HCT116 (cell line): ENCODE measurements at regions not wholly inside any gene's neighbourhood (a gene's known extent, or its start where the extent isn't known, plus 50 kb on each side); places are given as distances from the start of the nearest gene placed in this dataset.

Experiments used
- ATAC-seq: fragments of 200-7000 bp; cut with Tn5 transposase; 2 replicates; pipeline ENCODE4 v1.9.1; 2020; ENCODE audit warnings: mild to moderate bottlenecking, moderate library complexity
- BruUV-seq: library from RNA; stranded (reverse); fragments of 400-500 nt; replicated peaks from 2 replicates; lab custom pipeline; 2021; lab: Mats Ljungman, UMichigan
- CTCF ChIA-PET: fragments of 300-600 bp; sonication (Branson Sonifier 250); formaldehyde crosslinking; loops from one replicate; lab custom pipeline; 2021; ENCODE audit warnings: antibody characterized with exemption; lab: Charles Lee
- POLR2A ChIA-PET: fragments of 300-600, 350-600 bp; sonication (Branson Sonifier 250); formaldehyde crosslinking; loops from one replicate; lab custom pipeline; 2021; ENCODE audit warnings: antibody characterized with exemption; lab: Charles Lee
- RAD21 ChIA-PET, 2 experiments: fragments of 300-600 bp; sonication (Branson Sonifier 250); formaldehyde crosslinking; loops; one replicate each; lab custom pipeline; 2023; ENCODE audit warnings: low total read pairs in 2 of 2; ENCODE audit not compliant: uncharacterized antibody in 2 of 2, unreplicated experiment in 2 of 2, low non-redundant PET in 1 of 2; lab: Charles Lee
- DNase-seq: peaks from one replicate; pipeline ENCODE4 v3.0.0-alpha.2; 2010; ENCODE audit warnings: low read depth, low spot score
- H2AFZ ChIP-seq: fragments of 200-600 bp; shearing (Covaris generic), sonication (generic); 2 replicates; pipeline ENCODE4 v1.6.1; 2017; ENCODE audit warnings: low read depth, mixed run types, mixed read lengths, antibody characterized with exemption, low read length; ENCODE audit not compliant: poor library complexity, severe bottlenecking
- H3K27ac ChIP-seq: 2 replicates; pipeline ENCODE4 v1.5.1; 2012; ENCODE audit warnings: low read depth, low read length
- H3K27me3 ChIP-seq: fragments of 200-600 bp; sonication (generic); 2 replicates; pipeline ENCODE4 v1.6.1; 2016; ENCODE audit warnings: mixed run types, low read length, mixed read lengths; ENCODE audit not compliant: insufficient read depth
- H3K36me3 ChIP-seq, 2 experiments: fragments of 200-500 bp in 1 of 2; fragments of 200-600 bp in 1 of 2; sonication (Bioruptor generic) in 1 of 2; sonication (generic) in 1 of 2; 2 replicates each; pipeline versions ENCODE4 v1.5.1 to v1.6.1; 2014 to 2016; ENCODE audit warnings: low read length in 2 of 2, inconsistent platforms in 1 of 2, mixed read lengths in 1 of 2, mixed run types in 1 of 2; ENCODE audit not compliant: insufficient read depth in 2 of 2, control insufficient read depth in 1 of 2
- H3K4me1 ChIP-seq, 2 experiments: fragments of 200-600 bp in 1 of 2; sonication (generic) in 1 of 2; 2 replicates each; pipeline versions ENCODE4 v1.5.1 to v1.6.1; 2012 to 2017; ENCODE audit warnings: low read length in 2 of 2, inconsistent platforms in 1 of 2, mild to moderate bottlenecking in 1 of 2, mixed read lengths in 1 of 2, mixed run types in 1 of 2, moderate library complexity in 1 of 2; ENCODE audit not compliant: insufficient read depth in 2 of 2, control insufficient read depth in 1 of 2
- H3K4me2 ChIP-seq: fragments of 200-600 bp; sonication (generic); 2 replicates; pipeline ENCODE4 v1.6.1; 2017; ENCODE audit warnings: mixed run types, low read length, mixed read lengths
- H3K4me3 ChIP-seq, 2 experiments: fragments of 200-600 bp in 1 of 2; sonication (generic) in 1 of 2; replicated peaks in 1 of 2; 2 replicates each; pipeline ENCODE4 v1.5.1; 2011 to 2016; ENCODE audit warnings: low read length in 2 of 2, control low read depth in 1 of 2, low read depth in 1 of 2, mild to moderate bottlenecking in 1 of 2, mixed read lengths in 1 of 2, mixed run types in 1 of 2
- H3K79me2 ChIP-seq: fragments of 200-600 bp; sonication (generic); 2 replicates; pipeline ENCODE4 v1.6.1; 2017; ENCODE audit warnings: mild to moderate bottlenecking, mixed run types, low read length, moderate library complexity, mixed read lengths; ENCODE audit not compliant: insufficient read depth
- H3K9ac ChIP-seq: fragments of 200-600 bp; sonication (generic); 2 replicates; pipeline ENCODE4 v1.6.1; 2016; ENCODE audit warnings: low read length, mixed read lengths
- H3K9me2 ChIP-seq: fragments of 200-600 bp; sonication (generic), shearing (Covaris generic); 2 replicates; pipeline ENCODE4 v1.6.1; 2017; ENCODE audit warnings: mixed run types, mild to moderate bottlenecking, moderate library complexity; ENCODE audit not compliant: insufficient read depth
- H3K9me3 ChIP-seq, 2 experiments: fragments of 200-500 bp in 1 of 2; fragments of 200-600 bp in 1 of 2; sonication (Bioruptor generic) in 1 of 2; sonication (generic) in 1 of 2; 2 replicates each; pipeline ENCODE4 v1.6.1; 2014 to 2017; ENCODE audit warnings: low read length in 2 of 2, mixed read lengths in 2 of 2, inconsistent platforms in 1 of 2, low read depth in 1 of 2, mild to moderate bottlenecking in 1 of 2, mixed run types in 1 of 2, moderate library complexity in 1 of 2; ENCODE audit not compliant: control insufficient read depth in 1 of 2, insufficient read depth in 1 of 2
- H4K20me1 ChIP-seq: fragments of 200-600 bp; sonication (generic), shearing (Covaris generic); 2 replicates; pipeline ENCODE4 v1.6.1; 2017; ENCODE audit warnings: mixed run types, mild to moderate bottlenecking, moderate library complexity; ENCODE audit not compliant: insufficient read depth
- CBX3 ChIP-seq: IDR thresholded peaks from 2 replicates; pipeline ENCODE4 v1.6.1; 2012; ENCODE audit warnings: low read depth
- CEBPB ChIP-seq: IDR thresholded peaks from 2 replicates; pipeline ENCODE4 v1.6.1; 2012; ENCODE audit warnings: low read depth
- EGR1 ChIP-seq: IDR thresholded peaks from 2 replicates; pipeline ENCODE4 v1.6.1; 2012; ENCODE audit warnings: low read depth
- ELF1 ChIP-seq: IDR thresholded peaks from 2 replicates; pipeline ENCODE4 v1.6.1; 2012; ENCODE audit warnings: low read depth, borderline replicate concordance
- EZH2phosphoT487 ChIP-seq: fragments of 200-600 bp; IDR thresholded peaks from 2 replicates; pipeline ENCODE4 v1.6.1; 2018; ENCODE audit warnings: antibody characterized with exemption, borderline replicate concordance
- FOSL1 ChIP-seq: IDR thresholded peaks from 2 replicates; pipeline ENCODE4 v1.6.1; 2012; ENCODE audit warnings: low read depth
- JUND ChIP-seq: IDR thresholded peaks from 2 replicates; pipeline ENCODE4 v1.6.1; 2012
- POLR2A ChIP-seq: IDR thresholded peaks from 2 replicates; pipeline ENCODE4 v1.7.0; 2011; ENCODE audit warnings: borderline replicate concordance; ENCODE audit not compliant: insufficient read depth, insufficient read length; ENCODE audit errors: extremely low read depth
- POLR2AphosphoS5 ChIP-seq: IDR thresholded peaks from 2 replicates; pipeline ENCODE4 v1.6.1; 2011; ENCODE audit warnings: mild to moderate bottlenecking, low read depth, low read length, moderate library complexity
- RAD21 ChIP-seq: IDR thresholded peaks from 2 replicates; pipeline ENCODE4 v1.6.1; 2012; ENCODE audit warnings: low read depth, mild to moderate bottlenecking
- SIN3A ChIP-seq: IDR thresholded peaks from 2 replicates; pipeline ENCODE4 v1.6.1; 2012; ENCODE audit warnings: low read depth
- SP1 ChIP-seq: IDR thresholded peaks from 2 replicates; pipeline ENCODE4 v1.6.1; 2012; ENCODE audit warnings: low read depth
- SRF ChIP-seq: IDR thresholded peaks from 2 replicates; pipeline ENCODE4 v1.6.1; 2012; ENCODE audit warnings: low read depth
- TCF7L2 ChIP-seq: IDR thresholded peaks from 2 replicates; pipeline ENCODE4 v1.7.0; 2011; ENCODE audit warnings: borderline replicate concordance, inconsistent platforms; ENCODE audit not compliant: insufficient read depth, insufficient read length; ENCODE audit errors: extremely low read depth
- YY1 ChIP-seq: IDR thresholded peaks from 2 replicates; pipeline ENCODE4 v1.6.1; 2011; ENCODE audit warnings: low read length, low read depth, moderate library complexity, mild to moderate bottlenecking; ENCODE audit not compliant: insufficient replicate concordance; ENCODE audit errors: extremely low read depth
- ZFX ChIP-seq: fragments of 450-650 bp; IDR thresholded peaks from 2 replicates; pipeline ENCODE4 v1.6.1; 2017
- intact Hi-C: fragments of 100-400 bp; cut with micrococcal nuclease; formaldehyde crosslinking; loops from 2 replicates; pipeline ENCODE4 v1.10.0; 2022
- TF ChIP-seq, protein P1 (sequence below): IDR thresholded peaks from 2 replicates; pipeline ENCODE4 v1.6.1; 2011; ENCODE audit warnings: mild to moderate bottlenecking, low read length, moderate library complexity; ENCODE audit not compliant: insufficient replicate concordance; ENCODE audit errors: extremely low read depth
- TF ChIP-seq, protein P2 (sequence below): IDR thresholded peaks from 2 replicates; pipeline ENCODE4 v1.6.1; 2012

DNA sequence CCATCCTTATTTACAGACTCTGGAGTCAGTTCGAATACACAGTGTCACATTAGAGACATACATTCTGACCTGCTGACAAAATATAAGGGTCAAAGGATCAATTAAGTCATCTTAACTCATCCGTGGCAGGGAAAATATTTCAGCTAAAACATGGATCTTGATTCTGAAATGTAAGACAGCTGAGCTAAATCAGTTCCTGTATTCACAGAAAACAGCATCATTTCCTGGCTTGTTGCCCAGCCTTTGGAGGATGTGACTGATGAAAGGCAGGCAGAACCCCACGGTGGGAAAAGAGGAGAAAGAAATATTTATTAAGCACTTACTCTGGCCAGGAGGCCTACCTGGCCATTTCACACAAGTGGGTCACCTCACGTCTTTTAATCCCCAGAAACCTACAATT lies 101.9 kb downstream of the GAS2L3 start:
- RAD21 ChIA-PET: no interaction called here
- Histone ChIP-seq H3K4me2 (no peak overlapping the region), H3K9me3 (no peaks in the 10 kb centered on the region), H4K20me1 (no peaks in the 10 kb centered on the region), H3K9ac (no peak overlapping the region), H3K4me1 (peaks cover 0 to 9% of the 10 kb centered on the region in 2 experiments; a peak in 2 of 4 replicates), H3K27me3 (no peaks in the 10 kb centered on the region), H3K27ac (no peak overlapping the region), H2AFZ (no peak overlapping the region), H3K4me3 (no peak overlapping the region), H3K79me2 (no peaks in the 10 kb centered on the region), H3K9me2 (no peaks in the 10 kb centered on the region), H3K36me3 (no peaks in the 10 kb centered on the region)
- TF ChIP-seq EGR1: no peak
- TF ChIP-seq, protein P1, sequence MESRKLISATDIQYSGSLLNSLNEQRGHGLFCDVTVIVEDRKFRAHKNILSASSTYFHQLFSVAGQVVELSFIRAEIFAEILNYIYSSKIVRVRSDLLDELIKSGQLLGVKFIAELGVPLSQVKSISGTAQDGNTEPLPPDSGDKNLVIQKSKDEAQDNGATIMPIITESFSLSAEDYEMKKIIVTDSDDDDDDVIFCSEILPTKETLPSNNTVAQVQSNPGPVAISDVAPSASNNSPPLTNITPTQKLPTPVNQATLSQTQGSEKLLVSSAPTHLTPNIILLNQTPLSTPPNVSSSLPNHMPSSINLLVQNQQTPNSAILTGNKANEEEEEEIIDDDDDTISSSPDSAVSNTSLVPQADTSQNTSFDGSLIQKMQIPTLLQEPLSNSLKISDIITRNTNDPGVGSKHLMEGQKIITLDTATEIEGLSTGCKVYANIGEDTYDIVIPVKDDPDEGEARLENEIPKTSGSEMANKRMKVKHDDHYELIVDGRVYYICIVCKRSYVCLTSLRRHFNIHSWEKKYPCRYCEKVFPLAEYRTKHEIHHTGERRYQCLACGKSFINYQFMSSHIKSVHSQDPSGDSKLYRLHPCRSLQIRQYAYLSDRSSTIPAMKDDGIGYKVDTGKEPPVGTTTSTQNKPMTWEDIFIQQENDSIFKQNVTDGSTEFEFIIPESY: no peak
- no peak for TF ChIP-seq JUND
- no peak for TF ChIP-seq POLR2AphosphoS5
- no peak for ATAC-seq
- POLR2A ChIA-PET: no interaction called here
- intact Hi-C loops: no loop called here
- CTCF ChIA-PET: no interaction called here
- DNase-seq: no peak
- BruUV-seq: no TSS peak

DNA sequence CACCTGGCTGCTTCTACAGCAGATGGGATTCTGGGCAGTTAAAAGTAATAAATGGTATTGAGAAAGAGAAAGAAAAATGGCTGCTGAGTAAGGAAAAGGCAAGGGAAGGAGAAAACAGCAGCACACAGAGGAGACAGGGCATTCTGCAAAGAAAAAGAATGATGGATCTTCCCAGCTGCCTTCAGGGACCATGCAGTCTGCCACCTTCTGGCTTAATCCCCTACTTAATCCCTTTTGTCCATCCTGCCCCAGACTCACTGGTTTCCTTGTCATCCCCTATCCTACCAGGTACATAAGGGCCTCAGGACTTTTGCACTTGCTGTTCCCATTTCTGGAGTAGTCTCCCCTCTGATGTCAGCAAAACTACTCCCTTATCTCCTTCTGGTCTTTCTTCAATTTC lies 107.6 kb downstream of the GAS2L3 start:
- Histone ChIP-seq H3K36me3 (no peaks in the 10 kb centered on the region), H3K9ac (no peak overlapping the region), H3K4me2 (no peak overlapping the region), H3K79me2 (no peaks in the 10 kb centered on the region), H3K4me1 (peaks cover 0 to 9% of the 10 kb centered on the region in 2 experiments; a peak in 2 of 4 replicates), H3K27ac (no peak overlapping the region), H3K9me3 (peaks cover 0 to 9% of the 10 kb centered on the region in 2 experiments; a peak in 2 of 4 replicates), H2AFZ (no peak overlapping the region), H3K9me2 (no peaks in the 10 kb centered on the region), H3K4me3 (no peak overlapping the region), H4K20me1 (no peaks in the 10 kb centered on the region), H3K27me3 (no peaks in the 10 kb centered on the region)
- no TSS peak for BruUV-seq
- ATAC-seq (no peak), DNase-seq (no peak)
- intact Hi-C loops: no loop called here
- ChIA-PET RAD21 (no interaction called here), CTCF (interaction anchor here (1.7 kb wide), 1 partner anchor 9 kb away, joined by 9 read pairs; no protein-coding TSS in a partner anchor), POLR2A (no interaction called here)
- TF ChIP-seq, protein P1: no peak
- TF ChIP-seq EGR1 (no peak), JUND (no peak), TCF7L2 (no peak), SP1 (no peak), SRF (no peak), CEBPB (no peak), ELF1 (no peak), ZFX (no peak), EZH2phosphoT487 (no peak), POLR2A (no peak), POLR2AphosphoS5 (no peak), CBX3 (no peak), RAD21 (no peak), SIN3A (no peak), YY1 (no peak), FOSL1 (no peak)
- TF ChIP-seq, protein P2, sequence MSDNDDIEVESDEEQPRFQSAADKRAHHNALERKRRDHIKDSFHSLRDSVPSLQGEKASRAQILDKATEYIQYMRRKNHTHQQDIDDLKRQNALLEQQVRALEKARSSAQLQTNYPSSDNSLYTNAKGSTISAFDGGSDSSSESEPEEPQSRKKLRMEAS: no peak
